Medulla oblongata (tissue), 1 donor: ENCODE measurements at regions not wholly inside any gene's neighbourhood (a gene's known extent, or its start where the extent isn't known, plus 50 kb on each side); places are given as distances from the start of the nearest gene placed in this dataset.

ENCODE experiments used
- DNase-seq: peaks from one replicate; pipeline ENCODE4 v3.0.0-alpha.2; 2015; ENCODE audit errors: extremely low spot score

GRCh38 chrX:106499473-106499872 lies 112.3 kb upstream of the RADX start:
- DNase-seq = no peak

- no peak for DNase-seq
These were observed 100.9 kb upstream of the RADX start for GRCh38 chrX:106510713-106511403.
